CD4-positive, alpha-beta T cell treated with Interleukin-21 for 1 hour (primary cell): ENCODE measurements at regions not wholly inside any gene's neighbourhood (a gene's known extent, or its start where the extent isn't known, plus 50 kb on each side); places are given as distances from the start of the nearest gene placed in this dataset.
"Not testable (repeated sequence)": the region's sequence is repeated elsewhere in the genome, so short reads cannot be mapped to it uniquely, and the experiment has no call there.

Source experiments
- DNase-seq: peaks from one replicate; pipeline ENCODE4 v3.0.0-alpha.2; 2020

DNA sequence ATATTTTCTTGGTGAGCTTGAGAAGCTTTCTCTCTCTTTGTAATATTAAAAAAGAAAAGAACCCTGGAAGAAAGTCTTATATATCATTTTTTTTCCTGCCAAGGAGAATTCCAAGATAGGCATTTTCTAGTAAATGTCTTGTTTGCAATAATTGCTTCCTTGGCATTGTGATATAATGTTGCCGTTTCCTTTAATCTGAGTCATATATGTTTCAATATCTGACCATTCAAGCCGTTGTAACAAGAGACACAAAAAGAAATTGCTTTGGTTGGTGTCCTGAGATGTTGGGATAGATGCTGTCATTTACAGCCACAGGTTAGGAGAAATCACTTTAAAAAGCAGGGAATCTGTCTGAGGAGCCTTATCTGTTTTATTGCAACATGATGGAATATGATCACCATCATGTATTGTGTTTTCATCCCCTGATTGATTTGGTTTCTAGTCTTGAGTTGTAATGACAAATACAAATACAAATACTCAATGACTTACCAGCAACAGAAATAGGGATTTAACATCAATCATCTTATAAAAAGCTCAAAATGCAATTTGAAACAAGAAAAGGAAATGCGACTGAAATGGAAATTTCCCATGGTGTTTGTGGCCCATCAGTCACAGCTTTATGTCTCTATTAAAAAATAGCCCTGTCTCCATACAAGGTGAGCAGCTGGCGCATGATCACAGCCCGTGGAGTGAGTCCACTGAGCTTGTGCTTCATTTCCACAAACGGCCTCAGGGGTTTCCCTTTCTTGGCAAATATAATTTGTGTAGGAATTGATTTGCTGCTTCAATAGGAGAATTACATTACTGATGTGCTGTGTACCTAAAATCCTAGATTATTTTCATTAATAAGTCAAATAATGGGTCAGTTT, 250.1 kb upstream of the TRPC7 start:
- no peak for DNase-seq

DNA sequence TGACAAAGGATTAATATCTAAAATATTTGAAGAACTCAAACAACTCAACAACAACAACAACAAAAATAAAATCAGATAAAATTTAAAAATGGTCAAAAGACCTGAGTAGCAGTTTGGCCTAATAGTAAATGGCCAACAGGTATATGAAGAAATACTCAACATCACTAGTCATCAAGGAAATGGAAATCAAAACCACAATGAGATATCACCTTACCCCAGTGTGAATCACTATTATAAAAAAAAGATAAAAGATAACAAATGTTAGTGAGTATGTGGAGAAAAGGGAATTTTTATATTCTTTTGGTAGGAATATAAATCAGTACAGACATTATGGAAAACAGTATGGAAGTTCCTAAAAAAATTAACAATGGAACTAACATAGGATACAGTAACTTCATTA, 247.9 kb upstream of the TRPC7 start:
- DNase-seq: no peak

DNA sequence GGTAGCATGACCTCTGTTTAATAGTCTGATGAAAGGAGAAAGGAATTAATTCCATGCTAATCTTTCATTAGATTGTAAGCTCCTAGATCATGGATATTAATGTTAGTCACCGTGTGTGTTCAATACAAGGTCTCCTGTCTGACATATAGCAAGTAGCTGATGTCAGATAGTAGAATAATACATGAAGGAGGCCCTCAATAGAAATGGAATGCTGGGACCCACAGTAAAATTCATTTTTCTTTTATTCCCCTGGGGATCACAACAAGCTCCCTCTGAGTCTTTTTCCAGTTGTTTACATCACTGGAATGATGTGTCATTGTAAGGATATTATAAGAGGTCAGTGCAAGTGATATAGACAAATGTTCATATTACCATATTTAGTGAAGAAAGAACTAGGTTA, 240.3 kb upstream of the TRPC7 start:
- no peak for DNase-seq

DNA sequence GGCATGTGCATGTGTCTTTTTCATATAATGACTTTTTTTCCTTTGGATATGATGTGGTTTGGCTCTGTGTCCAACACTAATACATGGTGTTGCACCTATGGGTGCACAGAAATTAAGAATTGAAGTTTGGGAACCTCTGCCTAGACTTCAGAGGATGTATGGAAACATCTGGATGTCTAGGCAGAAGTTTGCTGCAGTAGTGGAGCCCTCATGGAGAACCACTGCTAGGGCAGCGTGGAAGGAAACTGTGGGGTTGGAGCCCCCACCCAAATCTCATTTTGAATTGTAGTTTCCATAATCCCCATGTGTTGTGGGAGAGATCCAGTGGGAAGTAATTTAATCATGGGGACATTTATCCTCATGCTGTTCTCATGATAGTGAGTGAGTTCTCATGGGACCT, 235.0 kb upstream of the TRPC7 start:
- DNase-seq: no peak

DNA sequence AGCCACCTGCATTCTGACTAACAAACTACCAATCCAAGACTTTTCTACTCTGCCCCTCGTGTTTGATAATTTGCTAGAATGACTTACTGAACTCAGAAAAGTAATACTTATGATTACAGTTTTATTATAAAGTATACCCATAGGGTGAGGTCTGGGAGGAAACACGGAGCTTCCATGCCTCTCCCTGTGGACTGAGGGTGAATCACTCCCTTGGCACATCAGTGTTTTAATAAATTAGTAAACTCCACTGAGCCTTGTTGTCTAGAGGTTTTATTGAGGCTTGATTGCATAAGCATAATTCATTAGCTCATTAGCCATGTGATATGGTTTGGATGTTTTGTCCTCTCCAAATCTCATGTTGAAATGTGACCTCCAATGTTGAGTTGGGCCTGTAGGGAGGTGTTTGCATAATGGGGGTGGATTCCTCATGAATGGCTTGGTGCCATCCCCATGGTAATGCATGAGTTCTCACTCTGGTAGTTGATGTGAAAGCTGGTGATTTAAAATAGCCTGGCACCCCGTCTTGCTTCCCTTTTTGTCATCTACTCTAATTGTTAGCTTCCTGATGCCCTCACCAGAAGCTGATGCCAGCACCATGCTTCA, 233.6 kb upstream of the TRPC7 start:
- no peak for DNase-seq

DNA sequence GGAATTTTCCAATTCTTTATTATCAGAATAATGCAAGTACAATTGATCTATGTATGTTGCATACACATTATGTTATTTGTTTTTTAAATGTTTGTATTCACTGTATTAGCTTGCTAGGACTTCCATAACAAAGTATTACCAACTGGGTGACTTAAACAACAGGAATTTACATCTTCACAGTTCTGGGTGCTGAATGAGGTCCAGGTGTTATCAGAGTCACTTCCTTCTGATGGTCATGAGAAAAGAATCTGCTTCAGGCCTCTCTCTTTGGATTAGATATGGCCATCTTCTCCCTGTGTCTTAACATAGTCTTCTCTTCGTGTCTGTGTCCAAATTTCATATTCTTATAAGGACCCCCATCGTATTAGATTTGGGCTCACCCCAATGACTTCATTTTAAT, 229.1 kb upstream of the TRPC7 start:
- no peak for DNase-seq

DNA sequence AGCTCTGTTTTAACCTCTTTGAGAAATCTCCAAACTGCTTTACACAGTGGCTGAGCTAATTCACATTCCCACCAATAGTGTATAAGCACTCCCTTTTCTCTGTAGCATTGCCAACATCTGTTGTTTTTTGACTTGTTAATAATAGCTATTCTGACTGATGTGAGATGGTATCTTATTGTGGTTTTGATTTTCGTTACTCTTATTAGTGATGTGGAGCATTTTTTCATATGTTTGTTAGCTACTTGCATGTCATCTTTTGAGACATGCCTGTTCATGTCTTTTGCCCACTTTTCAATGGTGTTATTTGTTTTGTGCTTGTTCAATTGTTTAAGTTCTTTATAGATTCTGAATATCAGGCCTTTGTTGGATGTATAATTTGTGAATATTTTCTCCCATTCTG, 225.2 kb upstream of the TRPC7 start:
- no peak for DNase-seq

DNA sequence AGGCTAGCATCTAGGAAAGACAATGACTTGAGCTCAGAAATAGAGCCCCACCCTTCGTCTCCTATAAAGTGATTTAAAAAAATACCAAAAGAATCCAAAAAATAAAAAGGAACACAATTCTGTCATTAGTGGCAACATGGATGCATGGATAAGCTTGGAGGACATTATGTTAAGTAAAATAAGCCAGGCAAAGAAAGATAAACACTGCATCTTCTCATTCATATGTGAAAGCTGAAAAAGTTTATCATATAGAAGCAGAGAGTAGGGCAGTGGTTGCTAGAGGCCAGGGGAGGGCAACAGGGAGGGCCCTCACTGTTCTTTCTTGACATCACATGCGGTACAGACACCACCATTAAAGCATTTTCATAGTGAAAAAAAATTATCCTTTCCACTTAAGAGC, 220.9 kb upstream of the TRPC7 start:
- no peak for DNase-seq

DNA sequence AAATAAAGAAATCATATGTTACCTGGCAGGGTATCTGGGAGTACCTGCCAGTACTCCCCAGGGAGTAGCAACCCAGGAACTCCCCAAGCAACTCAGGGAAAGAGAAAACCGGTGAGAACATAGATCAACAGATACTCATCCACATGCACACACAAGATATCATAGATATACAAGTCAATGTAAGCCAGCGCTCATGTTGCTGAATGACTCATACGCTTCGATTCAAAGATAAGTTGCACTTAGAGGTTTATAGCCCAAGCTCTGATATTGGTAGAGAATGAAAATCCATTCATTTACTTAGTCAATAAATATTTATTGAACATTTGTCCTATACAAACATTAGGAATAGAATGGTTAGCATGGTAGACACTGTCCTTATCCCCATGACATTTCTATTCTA, 219.1 kb upstream of the TRPC7 start:
- DNase-seq: no peak

DNA sequence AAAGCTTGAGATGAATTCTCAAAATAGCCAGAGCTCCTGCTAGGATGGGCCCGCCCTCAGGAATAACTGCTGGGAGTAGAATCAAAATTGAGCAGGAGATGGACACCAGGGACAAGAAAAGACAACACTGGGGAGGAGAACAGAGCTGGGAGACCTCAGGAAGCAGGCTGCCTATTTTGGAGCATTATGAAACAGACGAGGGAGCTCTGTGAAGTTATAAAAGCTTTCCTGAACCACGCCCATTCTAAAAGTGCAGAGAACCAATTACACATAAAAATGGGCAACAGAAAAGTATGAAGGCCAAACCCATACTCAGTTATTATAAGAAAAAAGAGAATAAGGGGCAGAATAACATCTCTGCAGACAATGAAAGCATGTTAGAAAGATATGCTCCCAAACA, 213.9 kb upstream of the TRPC7 start:
- no peak for DNase-seq

DNA sequence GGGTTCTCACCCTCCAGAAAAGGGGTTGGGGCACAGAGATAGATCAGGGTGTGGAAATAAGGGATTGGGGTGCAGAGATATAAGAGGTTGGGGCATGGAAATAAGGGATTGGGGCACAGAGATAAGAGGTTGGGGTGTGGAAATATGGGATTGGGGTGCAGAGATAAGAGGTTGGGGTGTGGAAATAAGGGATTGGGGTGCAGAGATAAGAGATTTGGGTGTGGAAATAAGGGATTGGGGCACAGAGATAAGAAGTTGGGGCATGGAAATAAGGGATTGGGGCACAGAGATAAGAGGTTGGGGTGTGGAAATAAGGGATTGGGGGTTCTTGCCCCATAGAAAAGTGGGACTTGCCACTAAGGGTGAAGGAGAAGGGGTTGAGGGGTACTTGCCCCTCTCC, 204.5 kb upstream of the TRPC7 start:
- DNase-seq: not testable (repeated sequence)

DNA sequence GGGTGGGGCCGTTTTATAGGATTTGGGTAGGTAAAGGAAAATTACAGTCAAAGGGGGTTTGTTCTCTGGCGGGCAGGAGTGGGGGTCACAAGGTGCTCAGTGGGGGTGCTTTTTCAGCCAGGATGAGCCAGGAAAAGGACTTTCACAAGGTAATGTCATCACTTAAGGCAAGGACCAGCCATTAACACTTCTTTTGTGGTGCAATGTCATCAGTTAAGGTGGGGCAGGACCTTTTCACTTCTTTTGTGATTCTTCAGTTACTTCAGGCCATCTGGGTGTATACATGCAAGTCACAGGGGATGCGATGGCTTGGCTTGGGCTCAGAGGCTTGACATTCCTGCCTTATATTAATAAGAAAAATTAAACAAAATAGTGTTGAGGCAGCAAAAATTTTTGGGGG, 200.1 kb upstream of the TRPC7 start:
- DNase-seq: not testable (repeated sequence)

DNA sequence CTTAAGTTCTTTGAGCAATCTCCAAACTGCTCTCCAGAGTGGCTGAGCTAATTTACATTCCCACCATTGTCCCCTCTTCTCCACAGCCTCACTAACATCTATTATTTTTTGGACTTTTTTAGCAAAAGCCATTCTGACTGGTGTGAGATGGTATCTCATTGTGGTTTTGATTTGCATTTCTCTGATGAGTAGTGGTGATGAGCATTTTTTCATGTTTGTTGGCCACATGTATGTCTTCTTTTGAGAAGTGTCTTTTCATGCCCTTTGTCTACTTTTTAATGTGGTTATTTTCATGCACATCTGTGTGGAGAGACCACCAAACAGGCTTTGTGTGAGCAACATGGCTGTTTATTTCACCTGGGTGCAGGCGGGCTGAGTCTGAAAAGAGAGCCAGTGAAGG, 199.7 kb upstream of the TRPC7 start:
- not testable (repeated sequence) for DNase-seq

DNA sequence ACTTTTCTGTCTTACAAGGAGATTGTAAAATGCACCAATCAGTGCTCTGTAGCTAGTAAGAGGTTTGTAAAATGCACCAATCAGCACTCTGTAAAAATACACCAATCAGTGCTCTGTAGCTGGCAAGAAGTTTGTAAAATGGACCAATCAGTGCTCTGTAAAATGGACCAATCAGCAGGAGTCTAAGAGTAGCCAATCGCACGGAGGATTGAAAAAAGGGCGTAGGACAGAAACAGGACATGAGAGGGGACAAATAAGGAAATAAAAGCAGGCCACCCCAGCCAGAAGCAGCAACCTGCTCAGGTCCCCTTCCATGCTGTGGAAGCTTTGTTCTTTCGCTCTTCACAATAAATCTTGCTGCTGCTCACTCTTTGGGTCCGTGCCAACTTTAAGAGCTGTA, 199.1 kb upstream of the TRPC7 start:
- not testable (repeated sequence) for DNase-seq

DNA sequence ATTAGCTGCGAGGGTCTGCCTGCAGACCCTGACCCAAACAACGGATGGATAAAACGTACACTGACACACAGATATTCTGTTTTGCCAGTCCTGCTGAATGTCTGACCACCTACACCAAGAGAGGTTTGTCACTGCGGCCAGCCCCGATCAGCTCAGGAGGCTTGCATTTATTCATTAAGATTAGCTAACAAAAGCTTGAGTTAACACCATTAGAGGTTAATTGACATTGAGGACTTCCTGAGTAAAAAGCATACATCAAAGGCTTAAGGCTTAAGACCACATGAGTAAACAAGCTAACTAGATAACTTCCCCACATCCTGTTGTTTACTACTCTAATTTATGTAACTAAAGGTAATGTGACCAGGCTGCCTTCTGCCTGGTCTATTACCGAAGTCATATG, 198.1 kb upstream of the TRPC7 start:
- DNase-seq: peak; percentile 8

DNA sequence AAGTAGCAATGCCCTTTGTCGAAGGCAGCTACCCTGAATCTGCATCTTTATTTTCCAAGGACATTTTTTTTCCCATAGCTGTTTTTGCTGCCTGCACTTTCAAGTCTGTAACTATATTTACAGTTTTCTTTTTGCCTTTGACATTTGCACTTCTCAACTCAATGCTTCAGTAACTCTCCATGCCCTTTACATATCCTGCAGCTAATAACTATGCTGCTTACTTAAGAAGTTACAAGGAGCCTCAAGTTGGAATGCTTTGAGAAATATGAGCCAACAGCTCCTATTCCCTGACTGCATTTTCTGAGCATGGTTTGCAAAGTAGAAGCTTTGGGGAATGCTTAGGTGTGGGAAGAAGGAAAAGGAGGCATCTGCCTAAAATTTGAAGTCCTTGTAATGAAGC, 194.8 kb upstream of the TRPC7 start:
- DNase-seq: no peak

DNA sequence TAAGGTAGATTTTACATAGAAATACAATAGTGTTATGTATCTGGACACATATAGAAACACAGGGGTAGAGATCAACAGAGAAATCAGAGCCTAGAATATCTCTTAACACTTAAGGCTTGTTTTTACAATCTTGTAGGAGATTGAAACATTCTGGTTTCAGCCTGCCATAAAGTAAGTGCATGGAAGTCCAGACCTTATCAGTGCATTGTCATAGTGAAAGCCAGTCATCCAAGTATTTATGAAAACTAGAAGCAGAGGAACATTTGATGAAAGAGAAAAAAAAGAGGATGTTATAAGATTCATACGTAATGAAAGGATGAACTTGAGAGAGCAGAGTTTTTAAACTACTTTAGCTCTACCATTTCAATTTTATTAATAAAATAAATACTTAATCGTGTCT, 194.3 kb upstream of the TRPC7 start:
- no peak for DNase-seq

DNA sequence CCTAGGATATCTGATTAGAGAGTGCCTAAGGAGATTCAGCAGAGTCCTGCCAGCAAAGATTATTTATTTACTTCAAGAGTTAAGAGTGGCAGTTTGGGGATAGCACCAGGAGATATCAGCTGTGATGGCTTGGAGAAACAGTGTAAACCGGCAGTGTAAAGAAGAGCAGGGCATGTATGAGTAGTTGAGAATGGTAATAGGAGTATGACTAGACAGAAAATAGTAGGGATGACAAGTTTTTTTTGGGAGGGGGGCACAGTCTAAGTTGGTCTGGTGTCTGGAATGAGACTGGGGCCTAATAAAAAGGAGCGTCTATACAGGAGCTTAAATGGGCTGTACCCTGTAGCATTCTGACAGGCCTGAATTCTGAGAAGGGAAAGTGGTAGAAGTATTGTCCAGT, 181.8 kb upstream of the TRPC7 start:
- DNase-seq: not testable (repeated sequence)

DNA sequence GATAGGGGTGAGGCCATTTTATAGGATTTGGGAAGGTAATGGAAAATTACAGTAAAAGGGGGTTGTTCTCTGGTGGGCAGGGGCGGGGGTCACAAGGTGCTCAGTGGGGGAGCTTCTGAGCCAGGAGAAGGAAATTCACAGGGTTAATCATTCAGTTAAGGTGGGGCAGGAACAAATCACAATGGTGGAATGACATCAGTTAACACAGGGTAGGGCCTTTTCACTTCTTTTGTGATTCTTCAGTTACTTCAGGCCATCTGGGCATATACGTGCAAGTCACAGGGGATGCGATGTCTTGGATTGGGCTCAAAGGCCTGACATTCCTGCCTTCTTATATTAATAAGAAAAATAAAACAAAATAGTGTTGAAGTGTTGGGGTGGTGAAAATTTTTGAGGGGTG, 181.1 kb upstream of the TRPC7 start:
- DNase-seq: not testable (repeated sequence)

DNA sequence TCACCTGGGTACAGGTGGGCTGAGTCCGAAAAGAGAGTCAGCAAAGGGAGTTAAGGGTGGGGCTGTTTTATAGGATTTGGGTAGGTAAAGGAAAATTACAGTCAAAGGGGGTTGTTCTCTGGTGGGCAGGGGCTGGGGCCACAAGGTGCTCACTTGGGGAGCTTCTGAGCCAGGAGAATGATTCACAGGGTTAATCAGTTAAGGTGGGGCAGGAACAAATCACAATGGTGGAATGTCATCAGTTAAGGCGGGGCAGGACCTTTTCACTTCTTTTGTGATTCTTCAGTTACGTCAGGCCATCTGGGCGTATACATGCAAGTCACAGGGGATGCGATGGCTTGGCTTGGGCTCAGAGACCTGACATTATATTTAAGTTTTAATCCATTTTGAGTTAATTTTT, 179.7 kb upstream of the TRPC7 start:
- not testable (repeated sequence) for DNase-seq

DNA sequence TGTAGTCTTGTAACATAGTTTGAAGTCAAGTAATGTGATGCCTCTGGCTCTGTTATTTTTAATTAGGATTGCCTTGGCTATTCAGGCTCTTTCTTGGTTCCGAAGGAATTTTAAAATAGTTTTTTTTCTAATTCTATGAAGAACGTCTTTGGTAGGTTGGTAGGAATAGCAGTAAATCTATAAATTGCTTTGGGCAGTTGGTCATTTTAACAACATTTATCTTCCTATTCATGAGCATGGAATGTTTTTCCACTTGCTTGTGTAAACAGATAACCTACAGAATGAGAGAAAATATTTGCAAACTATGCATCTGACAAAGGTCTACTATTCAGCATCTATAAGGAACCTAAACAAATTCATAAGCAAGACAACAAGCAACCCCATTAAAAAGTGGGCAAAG, 173.2 kb upstream of the TRPC7 start:
- no peak for DNase-seq

DNA sequence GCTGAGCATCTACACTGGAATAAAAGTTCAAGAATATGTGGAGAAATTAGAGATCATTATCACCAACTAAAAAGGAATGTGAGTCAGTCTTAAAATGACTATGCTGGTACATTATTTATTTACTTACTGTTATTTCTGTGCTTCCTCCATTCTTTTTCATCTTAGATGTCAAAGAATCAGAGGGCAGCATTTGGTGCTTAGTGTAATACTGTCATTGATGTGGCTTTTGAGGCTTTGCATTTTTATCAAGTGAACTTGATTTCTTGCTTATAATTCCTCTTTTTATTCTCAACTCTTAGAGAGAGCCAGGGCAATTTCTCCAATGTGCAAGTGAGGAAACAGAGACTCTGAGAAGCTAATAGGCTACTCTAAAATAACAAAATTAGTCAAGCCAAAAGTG, 163.7 kb upstream of the TRPC7 start:
- no peak for DNase-seq

DNA sequence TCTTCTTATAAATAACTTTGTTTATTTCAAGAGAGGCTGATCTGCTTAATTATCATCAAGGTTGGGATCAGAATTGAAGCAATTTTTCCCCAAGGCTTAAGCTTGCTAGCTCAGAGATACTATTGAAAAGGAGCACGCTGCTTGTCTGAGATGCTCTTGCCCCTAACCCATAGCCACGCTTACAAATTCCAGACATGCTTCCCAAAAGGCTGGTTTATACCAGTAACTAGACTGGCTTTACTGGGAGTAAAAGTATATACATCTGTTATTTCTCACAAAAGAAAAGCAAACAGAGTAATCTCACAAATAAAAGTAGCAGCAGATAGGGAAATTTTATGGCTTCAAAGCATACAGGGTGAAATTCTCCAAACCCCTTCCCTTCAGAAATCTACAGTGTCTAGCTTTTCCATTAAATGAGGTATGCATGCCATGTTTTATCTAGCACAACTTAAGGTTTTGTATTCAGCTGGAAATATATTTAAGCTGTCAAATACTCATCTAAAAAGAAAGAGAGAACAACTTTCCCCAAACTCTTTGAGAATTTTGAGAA, 163.2 kb upstream of the TRPC7 start:
- no peak for DNase-seq

DNA sequence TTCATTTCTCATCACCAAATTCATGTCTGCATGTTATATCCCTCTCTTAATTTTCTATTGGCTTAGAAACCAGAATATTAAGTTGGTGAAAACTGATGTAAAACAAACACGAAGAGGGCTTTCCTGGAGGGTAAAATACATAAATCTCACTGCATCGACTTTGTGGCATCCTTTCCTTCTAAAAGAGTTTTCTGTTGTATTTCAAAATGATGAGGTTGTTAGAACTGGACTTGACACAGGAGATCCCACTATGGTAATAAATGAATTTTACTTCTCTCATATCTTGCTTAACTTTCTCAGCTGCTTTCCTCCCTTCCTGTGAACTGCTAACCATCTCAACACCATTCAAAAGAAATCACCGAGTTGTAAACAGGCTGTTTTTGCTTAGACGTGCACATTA, 162.0 kb upstream of the TRPC7 start:
- no peak for DNase-seq

DNA sequence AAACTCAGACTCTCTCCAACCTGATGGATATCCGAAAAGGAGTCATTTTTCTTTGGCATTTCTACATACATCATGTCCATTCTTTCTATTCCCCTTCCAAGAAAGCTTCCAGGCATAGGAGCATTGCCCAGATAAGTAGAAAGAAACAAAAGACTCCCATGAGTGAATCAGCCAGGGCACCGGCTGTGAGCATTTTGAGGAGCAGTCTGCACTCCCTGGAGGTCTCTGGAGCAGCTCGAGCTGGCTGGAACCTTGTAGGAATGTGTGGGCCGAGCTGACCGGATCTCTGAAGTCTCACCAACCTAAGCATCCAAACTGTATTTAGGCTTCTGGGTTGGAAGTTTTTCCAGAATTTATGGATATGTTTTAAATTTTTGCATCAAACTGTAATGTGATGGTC, 161.4 kb upstream of the TRPC7 start:
- no peak for DNase-seq
